SK-N-SH treated with all-trans-retinoic acid at 6 μM for 48 hours (cell line): ENCODE measurements at regions not wholly inside any gene's neighbourhood (a gene's known extent, or its start where the extent isn't known, plus 50 kb on each side); places are given as distances from the start of the nearest gene placed in this dataset.

Experiments used
- ATAC-seq: fragments of 200-7000 bp; cut with Tn5 transposase; 3 replicates; pipeline ENCODE4 v1.9.1; 2020; ENCODE audit warnings: mild to moderate bottlenecking, moderate library complexity
- BACH2 ChIP-seq: fragments of 250-450 bp; sonication (Bioruptor Pico); IDR thresholded peaks from 2 replicates; pipeline ENCODE4 v1.9.0; 2021; ENCODE audit warnings: mild to moderate bottlenecking, borderline replicate concordance
- CSDC2 ChIP-seq: fragments of 250-450 bp; sonication (Bioruptor Pico); IDR thresholded peaks from 2 replicates; pipeline ENCODE4 v1.5.0; 2020; ENCODE audit warnings: mild to moderate bottlenecking, moderate library complexity
- ESRRG ChIP-seq: fragments of 250-450 bp; sonication (Bioruptor Pico); IDR thresholded peaks from 2 replicates; pipeline ENCODE4 v1.6.1; 2021; ENCODE audit warnings: mild to moderate bottlenecking
- ISL1 ChIP-seq: fragments of 250-450 bp; sonication (Bioruptor Pico); IDR thresholded peaks from 2 replicates; pipeline ENCODE4 v2.1.2; 2022; ENCODE audit warnings: mild to moderate bottlenecking, moderate library complexity
- OSR1 ChIP-seq: fragments of 250-450 bp; sonication (Bioruptor Pico); IDR thresholded peaks from 2 replicates; pipeline ENCODE4 v1.8.0; 2022; ENCODE audit warnings: moderate library complexity, mild to moderate bottlenecking, inconsistent platforms
- PPARA ChIP-seq: fragments of 250-450 bp; sonication (Bioruptor Pico); IDR thresholded peaks from 2 replicates; pipeline ENCODE4 v1.5.0; 2020; ENCODE audit warnings: mild to moderate bottlenecking, borderline replicate concordance
- RARB ChIP-seq: fragments of 250-450 bp; sonication (Bioruptor Pico); IDR thresholded peaks from 2 replicates; pipeline ENCODE4 v1.8.0; 2021; ENCODE audit warnings: mild to moderate bottlenecking, moderate library complexity
- SNAI2 ChIP-seq: fragments of 250-450 bp; sonication (Bioruptor Pico); IDR thresholded peaks from 2 replicates; pipeline ENCODE4 v1.5.0; 2020; ENCODE audit warnings: mild to moderate bottlenecking, moderate library complexity
- TCF4 ChIP-seq: fragments of 250-450 bp; sonication (Bioruptor Pico); IDR thresholded peaks from 2 replicates; pipeline ENCODE4 v1.8.0; 2021; ENCODE audit warnings: mild to moderate bottlenecking, moderate library complexity, borderline replicate concordance
- TOX ChIP-seq: fragments of 250-450 bp; sonication (Bioruptor Pico); IDR thresholded peaks from 2 replicates; pipeline ENCODE4 v1.8.0; 2021; ENCODE audit warnings: mild to moderate bottlenecking, moderate library complexity, borderline replicate concordance
- ZC3H10 ChIP-seq: fragments of 250-450 bp; sonication (Bioruptor Pico); IDR thresholded peaks from 2 replicates; pipeline ENCODE4 v1.5.1; 2021; ENCODE audit warnings: mild to moderate bottlenecking, moderate library complexity
- ZFP3 ChIP-seq: fragments of 250-450 bp; sonication (Bioruptor Pico); IDR thresholded peaks from 2 replicates; pipeline ENCODE4 v1.5.0; 2020; ENCODE audit warnings: mild to moderate bottlenecking, moderate library complexity
- ZFP30 ChIP-seq: fragments of 450-650 bp; formaldehyde crosslinking; IDR thresholded peaks from 2 replicates; pipeline ENCODE4 v1.5.0; 2022; ENCODE audit warnings: mild to moderate bottlenecking, moderate library complexity
- ZNF70 ChIP-seq: fragments of 450-650 bp; formaldehyde crosslinking; IDR thresholded peaks from 2 replicates; pipeline ENCODE4 v1.5.0; 2020; ENCODE audit warnings: mild to moderate bottlenecking, moderate library complexity
- ZNF8 ChIP-seq: fragments of 450-650 bp; formaldehyde crosslinking; IDR thresholded peaks from 2 replicates; pipeline ENCODE4 v1.5.0; 2020; ENCODE audit warnings: mild to moderate bottlenecking, moderate library complexity
- TF ChIP-seq, protein P1 (sequence below): fragments of 250-450 bp; sonication (Bioruptor Pico); IDR thresholded peaks from 2 replicates; pipeline ENCODE4 v1.5.1; 2021; ENCODE audit warnings: mild to moderate bottlenecking, moderate library complexity
- TF ChIP-seq, protein P2 (sequence below): fragments of 250-450 bp; sonication (Bioruptor Pico); IDR thresholded peaks from 2 replicates; pipeline ENCODE4 v1.5.0; 2020; ENCODE audit warnings: mild to moderate bottlenecking, moderate library complexity
- TF ChIP-seq, protein P3 (sequence below): fragments of 250-450 bp; sonication (Bioruptor Pico); IDR thresholded peaks from 2 replicates; pipeline ENCODE4 v1.8.0; 2021; ENCODE audit warnings: low read depth, mild to moderate bottlenecking, moderate library complexity, borderline replicate concordance
- TF ChIP-seq, protein P4 (sequence below): fragments of 250-450 bp; sonication (Bioruptor Pico); IDR thresholded peaks from 2 replicates; pipeline ENCODE4 v1.5.1; 2020; ENCODE audit warnings: low read depth, mild to moderate bottlenecking, moderate library complexity

DNA sequence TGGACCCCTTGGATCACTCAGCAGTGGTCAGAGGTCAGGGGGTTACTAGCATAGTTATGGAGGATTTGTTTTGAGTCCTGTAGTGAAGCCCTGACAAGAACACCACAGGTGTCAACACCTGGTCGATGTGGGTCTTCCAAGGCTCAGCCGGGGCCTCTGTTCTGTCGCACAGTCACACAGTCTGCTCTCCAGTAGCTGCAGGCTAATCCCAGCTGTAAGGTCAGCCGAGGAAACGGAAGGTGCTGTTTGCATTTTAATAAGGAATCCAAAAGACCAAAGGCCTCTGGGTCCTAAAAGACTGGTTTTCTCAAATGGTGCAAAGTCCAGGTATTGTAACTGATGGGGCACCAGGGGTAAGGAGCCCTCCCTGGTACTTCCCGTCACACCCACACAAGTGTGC lies 71.7 kb downstream of the RPLP1 start (continued):
- TF ChIP-seq, protein P1, sequence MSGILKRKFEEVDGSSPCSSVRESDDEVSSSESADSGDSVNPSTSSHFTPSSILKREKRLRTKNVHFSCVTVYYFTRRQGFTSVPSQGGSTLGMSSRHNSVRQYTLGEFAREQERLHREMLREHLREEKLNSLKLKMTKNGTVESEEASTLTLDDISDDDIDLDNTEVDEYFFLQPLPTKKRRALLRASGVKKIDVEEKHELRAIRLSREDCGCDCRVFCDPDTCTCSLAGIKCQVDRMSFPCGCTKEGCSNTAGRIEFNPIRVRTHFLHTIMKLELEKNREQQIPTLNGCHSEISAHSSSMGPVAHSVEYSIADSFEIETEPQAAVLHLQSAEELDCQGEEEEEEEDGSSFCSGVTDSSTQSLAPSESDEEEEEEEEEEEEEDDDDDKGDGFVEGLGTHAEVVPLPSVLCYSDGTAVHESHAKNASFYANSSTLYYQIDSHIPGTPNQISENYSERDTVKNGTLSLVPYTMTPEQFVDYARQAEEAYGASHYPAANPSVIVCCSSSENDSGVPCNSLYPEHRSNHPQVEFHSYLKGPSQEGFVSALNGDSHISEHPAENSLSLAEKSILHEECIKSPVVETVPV (CRISPR knock-in tag): no peak
- no peak for TF ChIP-seq PPARA (CRISPR knock-in tag)

DNA sequence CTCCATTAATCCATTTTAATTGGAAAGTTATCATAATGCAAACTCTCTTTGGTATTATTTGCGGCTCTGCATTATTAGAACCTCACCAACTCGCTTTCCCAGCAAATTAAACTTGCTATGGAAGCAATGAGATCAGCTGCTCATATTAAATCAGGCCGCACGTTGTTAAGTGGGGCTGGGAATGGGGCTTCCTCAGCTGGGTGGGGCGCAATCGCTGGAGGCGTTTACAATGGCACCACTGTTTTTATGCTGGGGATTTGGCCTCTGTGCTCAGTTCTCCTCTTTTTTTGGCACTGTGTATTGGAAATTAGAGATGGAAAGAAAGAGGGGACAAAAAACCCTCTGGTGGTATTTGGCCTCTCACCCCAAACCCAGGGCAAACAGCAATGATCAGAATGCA lies 72.2 kb downstream of the RPLP1 start:
- ATAC-seq: no peak
- TF ChIP-seq TCF4 (CRISPR knock-in tag) (no peak), BACH2 (no peak), ZC3H10 (CRISPR knock-in tag) (no peak), PPARA (CRISPR knock-in tag) (no peak), ZFP3 (CRISPR knock-in tag) (no peak), ZFP30 (CRISPR knock-in tag) (no peak), ISL1 (no peak), ESRRG (CRISPR knock-in tag) (no peak), CSDC2 (CRISPR knock-in tag) (no peak), SNAI2 (CRISPR knock-in tag) (no peak)
- TF ChIP-seq, protein P2, sequence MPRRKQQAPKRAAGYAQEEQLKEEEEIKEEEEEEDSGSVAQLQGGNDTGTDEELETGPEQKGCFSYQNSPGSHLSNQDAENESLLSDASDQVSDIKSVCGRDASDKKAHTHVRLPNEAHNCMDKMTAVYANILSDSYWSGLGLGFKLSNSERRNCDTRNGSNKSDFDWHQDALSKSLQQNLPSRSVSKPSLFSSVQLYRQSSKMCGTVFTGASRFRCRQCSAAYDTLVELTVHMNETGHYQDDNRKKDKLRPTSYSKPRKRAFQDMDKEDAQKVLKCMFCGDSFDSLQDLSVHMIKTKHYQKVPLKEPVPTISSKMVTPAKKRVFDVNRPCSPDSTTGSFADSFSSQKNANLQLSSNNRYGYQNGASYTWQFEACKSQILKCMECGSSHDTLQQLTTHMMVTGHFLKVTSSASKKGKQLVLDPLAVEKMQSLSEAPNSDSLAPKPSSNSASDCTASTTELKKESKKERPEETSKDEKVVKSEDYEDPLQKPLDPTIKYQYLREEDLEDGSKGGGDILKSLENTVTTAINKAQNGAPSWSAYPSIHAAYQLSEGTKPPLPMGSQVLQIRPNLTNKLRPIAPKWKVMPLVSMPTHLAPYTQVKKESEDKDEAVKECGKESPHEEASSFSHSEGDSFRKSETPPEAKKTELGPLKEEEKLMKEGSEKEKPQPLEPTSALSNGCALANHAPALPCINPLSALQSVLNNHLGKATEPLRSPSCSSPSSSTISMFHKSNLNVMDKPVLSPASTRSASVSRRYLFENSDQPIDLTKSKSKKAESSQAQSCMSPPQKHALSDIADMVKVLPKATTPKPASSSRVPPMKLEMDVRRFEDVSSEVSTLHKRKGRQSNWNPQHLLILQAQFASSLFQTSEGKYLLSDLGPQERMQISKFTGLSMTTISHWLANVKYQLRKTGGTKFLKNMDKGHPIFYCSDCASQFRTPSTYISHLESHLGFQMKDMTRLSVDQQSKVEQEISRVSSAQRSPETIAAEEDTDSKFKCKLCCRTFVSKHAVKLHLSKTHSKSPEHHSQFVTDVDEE (CRISPR knock-in tag): no peak
- TF ChIP-seq, protein P3, sequence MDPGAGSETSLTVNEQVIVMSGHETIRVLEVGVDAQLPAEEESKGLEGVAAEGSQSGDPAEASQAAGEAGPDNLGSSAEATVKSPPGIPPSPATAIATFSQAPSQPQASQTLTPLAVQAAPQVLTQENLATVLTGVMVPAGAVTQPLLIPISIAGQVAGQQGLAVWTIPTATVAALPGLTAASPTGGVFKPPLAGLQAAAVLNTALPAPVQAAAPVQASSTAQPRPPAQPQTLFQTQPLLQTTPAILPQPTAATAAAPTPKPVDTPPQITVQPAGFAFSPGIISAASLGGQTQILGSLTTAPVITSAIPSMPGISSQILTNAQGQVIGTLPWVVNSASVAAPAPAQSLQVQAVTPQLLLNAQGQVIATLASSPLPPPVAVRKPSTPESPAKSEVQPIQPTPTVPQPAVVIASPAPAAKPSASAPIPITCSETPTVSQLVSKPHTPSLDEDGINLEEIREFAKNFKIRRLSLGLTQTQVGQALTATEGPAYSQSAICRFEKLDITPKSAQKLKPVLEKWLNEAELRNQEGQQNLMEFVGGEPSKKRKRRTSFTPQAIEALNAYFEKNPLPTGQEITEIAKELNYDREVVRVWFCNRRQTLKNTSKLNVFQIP (CRISPR knock-in tag): no peak
- TF ChIP-seq, protein P4, sequence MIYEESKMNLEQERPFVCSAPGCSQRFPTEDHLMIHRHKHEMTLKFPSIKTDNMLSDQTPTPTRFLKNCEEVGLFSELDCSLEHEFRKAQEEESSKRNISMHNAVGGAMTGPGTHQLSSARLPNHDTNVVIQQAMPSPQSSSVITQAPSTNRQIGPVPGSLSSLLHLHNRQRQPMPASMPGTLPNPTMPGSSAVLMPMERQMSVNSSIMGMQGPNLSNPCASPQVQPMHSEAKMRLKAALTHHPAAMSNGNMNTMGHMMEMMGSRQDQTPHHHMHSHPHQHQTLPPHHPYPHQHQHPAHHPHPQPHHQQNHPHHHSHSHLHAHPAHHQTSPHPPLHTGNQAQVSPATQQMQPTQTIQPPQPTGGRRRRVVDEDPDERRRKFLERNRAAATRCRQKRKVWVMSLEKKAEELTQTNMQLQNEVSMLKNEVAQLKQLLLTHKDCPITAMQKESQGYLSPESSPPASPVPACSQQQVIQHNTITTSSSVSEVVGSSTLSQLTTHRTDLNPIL (CRISPR knock-in tag): no peak

DNA sequence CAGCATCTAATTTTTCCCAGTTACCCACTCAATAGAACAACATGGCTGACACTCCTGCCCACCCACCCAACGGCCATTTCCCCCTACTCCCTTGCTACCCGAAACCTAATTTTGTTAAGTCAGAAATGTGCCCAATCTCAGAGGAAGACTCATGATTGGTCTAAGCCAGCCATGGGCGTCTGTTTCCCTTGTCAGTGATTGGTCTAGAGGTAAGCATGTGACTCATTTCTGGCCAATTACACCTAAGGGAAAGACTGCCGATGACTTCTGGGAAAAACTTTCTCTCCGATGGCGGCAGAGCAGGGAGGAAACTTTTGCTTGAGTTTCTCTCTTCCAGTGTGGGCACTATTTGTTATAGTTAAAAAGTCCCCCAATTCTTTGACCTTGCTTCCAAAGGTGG lies 72.9 kb downstream of the RPLP1 start:
- TF ChIP-seq CSDC2 (CRISPR knock-in tag) (no peak), ZFP30 (CRISPR knock-in tag) (no peak), SNAI2 (CRISPR knock-in tag) (no peak), ZC3H10 (CRISPR knock-in tag) (no peak), PPARA (CRISPR knock-in tag) (no peak), TCF4 (CRISPR knock-in tag) (no peak)
- TF ChIP-seq, protein P3 (CRISPR knock-in tag): no peak
- no peak for ATAC-seq

DNA sequence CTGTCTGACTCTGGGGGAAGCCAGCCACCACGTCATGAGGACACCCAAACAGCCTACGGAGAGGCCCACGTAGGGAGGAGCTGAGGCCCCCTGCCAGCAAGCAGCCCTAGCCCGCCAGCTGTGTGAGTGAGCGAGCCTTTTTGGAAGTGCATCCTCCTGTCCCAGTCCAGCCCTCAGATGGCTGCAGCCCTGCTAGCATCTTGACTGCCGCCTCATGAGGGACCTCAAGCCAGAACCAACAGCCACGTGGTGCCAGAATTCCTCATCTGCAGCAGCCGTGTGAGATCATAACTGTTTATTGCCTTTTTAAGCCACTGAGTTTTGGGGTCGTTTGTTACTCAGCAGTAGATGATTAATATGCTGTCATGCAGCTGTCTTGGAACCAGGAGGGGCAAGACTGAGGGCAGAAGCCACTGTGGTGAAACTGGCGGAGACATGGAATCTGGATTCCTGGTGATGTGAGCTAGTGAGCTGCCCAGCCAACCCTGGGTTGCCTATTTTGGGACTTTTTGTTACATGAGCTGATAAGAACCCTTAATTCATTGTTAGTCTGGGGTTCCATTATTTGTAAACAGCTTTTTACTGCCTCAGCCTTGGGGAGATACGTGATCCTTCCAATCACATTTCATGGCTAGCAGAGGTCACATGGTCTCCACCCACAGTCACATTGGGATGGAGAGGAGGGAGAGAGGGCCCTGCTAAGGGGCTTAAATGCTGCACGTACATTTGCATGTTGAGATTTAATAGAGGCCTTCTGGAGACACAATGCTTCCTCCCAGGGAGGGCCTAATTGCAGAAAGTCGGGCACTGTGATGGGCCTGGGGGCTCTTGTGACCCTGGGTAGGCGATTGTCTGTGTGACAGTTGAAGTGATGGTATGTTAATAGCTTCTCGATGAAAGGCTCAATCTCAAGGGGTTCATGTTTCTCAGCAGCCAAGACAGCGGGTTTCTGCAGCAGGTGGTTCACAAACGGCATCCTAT lies 73.8 kb downstream of the RPLP1 start:
- ATAC-seq: no peak
- TF ChIP-seq, protein P1 (CRISPR knock-in tag): no peak
- TF ChIP-seq ZFP30 (CRISPR knock-in tag) (no peak), OSR1 (no peak), BACH2 (no peak), ISL1 (no peak), ZNF70 (CRISPR knock-in tag) (no peak), SNAI2 (CRISPR knock-in tag) (no peak), ZFP3 (CRISPR knock-in tag) (no peak), PPARA (CRISPR knock-in tag) (no peak), ZNF8 (CRISPR knock-in tag) (no peak), RARB (CRISPR knock-in tag) (no peak), TOX (no peak)
